Muscle of back (tissue), 3 donors: ENCODE measurements at regions not wholly inside any gene's neighbourhood (a gene's known extent, or its start where the extent isn't known, plus 50 kb on each side); places are given as distances from the start of the nearest gene placed in this dataset.

ENCODE experiments used
- DNase-seq, 3 donors: peaks; one replicate each; pipeline versions ENCODE4 v3.0.0 to v3.0.0-alpha.2; 2013

- no peak for DNase-seq
These were observed 181.3 kb upstream of the BCOR start for GRCh38 chrX:40279091-40279430.

GRCh38 chrX:40278340-40279090 is 180.8 kb upstream of the BCOR start:
- peak; percentile 34 to 69 (median 45) for DNase-seq

DNA sequence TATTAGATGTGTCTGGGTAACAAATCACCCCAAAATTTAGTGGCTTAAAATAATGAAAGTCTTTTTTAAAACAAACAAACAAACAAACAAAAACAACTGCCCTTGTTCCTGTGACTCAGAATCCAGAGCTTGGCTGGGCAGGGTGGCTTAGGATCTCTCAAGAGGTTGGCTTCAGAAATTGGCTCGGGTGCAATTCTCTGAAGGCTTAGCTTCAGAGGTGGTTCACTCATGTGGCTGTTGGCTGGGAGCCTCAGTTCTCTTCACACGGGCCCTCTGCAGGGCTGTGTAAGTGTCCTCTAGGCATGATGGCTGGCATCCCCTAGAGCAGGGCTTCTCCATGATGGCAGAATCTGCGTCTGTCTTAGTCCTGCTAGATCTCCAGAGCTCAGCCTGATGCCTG is 179.9 kb upstream of the BCOR start:
- DNase-seq, result no peak

DNA sequence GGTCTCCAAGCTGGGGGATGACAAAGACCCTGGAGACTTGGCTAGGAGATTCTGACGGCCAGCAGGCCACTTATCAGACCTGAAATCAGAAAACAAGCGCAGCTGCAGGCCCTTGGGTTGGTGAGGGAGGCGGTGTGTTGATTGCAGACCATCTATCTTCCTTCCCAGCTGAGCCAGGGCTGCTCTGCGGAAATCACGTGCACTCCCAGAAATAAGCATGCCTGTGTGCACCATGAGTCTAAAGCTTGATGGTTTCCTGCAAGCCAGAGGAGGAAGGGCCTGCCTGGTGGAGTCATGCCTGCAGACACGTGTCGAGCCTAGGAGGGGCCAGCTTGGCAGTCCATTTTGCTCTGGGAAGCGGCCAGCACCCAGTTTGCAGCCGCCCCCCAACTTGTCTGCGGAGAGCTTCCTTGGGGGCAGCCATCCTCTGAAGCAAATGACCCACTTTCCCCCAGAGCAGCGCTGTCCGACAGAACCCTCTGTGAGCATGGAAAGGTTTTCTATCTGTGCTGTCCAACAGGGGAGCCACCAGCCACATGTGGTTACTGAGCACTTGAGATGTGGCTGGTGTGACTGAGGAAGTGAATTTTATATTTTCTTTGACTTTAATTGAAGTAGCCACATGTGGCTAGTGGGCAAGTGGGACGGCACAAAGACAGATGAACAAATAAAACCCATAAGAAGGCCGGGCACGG is 175.7 kb upstream of the BCOR start:
- peak in 2 of 3 donors; percentile 49 to 72 for DNase-seq

- no peak for DNase-seq
These were observed 175.0 kb upstream of the BCOR start for GRCh38 chrX:40272776-40273175.

GRCh38 chrX:40272141-40272540 is 174.4 kb upstream of the BCOR start:
- no peak for DNase-seq

GRCh38 chrX:40268188-40268520 is 170.4 kb upstream of the BCOR start:
- no peak for DNase-seq

DNA sequence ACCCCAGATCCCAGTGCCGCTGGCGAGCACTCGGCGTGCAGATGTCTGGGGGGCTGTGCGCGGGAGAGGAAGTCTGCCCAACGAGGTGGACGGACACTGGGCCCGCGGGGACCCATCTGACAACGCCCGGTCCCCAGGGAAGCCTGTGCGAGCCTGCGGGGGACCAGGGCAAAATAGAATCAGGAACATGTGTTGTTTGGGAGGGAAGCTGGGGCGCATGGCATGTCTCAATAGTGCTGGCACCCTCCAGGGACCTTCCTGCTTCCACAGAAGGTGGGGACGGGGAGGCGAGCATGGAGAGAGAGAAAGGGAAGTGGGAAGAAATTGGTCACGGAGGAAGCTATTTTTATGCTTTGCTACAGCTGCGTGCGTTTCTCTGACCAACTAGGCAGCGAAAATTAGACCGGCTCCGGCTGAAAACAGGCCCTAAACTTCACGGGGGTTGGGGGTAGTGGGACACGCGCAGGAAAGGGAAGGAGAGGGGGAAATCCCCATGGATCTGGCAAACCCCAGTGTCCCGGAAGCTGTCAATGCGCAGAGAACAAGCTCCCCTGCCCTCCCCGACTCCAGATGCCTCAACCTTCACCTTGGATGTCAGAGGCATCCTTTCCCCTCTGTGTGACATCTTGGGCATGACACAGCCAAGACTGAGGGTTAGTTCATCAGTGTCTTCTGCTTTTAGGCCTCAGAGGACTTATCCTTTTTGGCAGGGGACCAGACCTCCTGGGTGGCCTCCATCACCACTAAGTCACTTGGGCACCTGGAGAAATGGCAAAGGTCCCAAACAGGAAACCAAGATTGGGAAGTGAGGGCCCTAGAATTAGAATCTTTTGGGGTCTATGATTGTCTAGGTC is 169.8 kb upstream of the BCOR start:
- peak in 2 of 3 donors; percentile 36 to 73 for DNase-seq

DNA sequence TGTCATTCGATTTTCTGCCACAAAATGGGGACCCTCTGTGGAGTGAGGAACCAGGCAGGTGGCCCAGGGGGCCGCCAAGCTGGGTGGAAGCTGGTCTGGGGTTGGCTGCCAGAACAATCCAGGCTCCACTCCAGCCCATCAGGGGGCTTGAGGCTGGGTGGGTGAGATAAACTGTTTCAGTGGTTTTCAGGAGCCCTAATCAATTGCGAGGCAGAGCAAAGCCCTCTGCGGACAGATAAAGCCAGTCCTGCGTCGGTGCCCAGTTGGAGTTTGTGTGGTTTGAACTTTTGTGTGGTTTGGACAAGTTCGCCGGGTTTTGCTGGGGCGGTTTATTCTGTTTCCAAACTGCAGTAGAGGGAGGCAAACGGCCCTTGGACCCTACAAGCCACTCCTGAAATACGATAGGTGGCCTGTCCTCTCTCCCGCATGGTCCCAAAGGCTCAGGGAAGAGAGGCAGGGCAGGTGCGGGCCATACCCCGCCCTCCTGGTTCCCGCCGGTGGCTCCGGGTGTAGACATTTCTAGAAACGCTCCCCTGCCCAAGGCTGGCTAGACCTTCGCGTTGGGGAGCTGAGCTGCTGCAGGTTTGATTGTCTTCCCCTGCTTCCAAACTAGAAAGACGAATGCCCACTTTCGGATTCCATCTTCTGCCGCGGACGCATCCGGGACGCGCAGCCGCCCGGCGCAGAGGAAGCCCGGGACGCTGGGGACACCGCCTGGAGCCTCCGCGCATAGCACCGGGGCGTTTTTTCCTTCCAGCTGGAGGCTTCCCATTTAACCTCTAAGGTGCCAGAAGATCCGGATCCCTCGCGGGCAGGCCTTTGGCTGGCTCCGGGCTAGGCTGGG is 169.0 kb upstream of the BCOR start:
- DNase-seq, result peak in 2 of 3 donors; percentile 74 to 85

DNA sequence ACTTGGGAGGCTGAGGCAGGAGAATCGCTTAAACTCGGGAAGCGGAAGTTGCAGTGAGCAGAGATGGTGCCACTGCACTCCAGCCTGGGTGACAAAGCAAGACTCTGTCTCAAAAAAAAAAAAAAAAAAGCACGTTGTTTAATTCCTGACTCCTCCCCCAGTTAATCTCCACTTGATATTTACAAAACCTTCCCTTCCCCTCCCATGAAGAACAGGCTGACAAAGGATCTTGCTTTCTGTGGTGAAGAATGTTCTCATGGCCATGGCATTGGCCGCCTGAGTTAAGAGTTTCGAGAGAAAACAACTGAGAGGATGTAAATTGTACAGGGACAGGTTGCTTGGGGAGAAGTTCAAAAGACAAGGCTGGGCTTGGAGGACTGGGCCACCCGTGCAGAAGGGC is 168.2 kb upstream of the BCOR start:
- no peak for DNase-seq

GRCh38 chrX:40263014-40263560 is 165.3 kb upstream of the BCOR start:
- peak in 2 of 3 donors; percentile 32 to 73 for DNase-seq

DNA sequence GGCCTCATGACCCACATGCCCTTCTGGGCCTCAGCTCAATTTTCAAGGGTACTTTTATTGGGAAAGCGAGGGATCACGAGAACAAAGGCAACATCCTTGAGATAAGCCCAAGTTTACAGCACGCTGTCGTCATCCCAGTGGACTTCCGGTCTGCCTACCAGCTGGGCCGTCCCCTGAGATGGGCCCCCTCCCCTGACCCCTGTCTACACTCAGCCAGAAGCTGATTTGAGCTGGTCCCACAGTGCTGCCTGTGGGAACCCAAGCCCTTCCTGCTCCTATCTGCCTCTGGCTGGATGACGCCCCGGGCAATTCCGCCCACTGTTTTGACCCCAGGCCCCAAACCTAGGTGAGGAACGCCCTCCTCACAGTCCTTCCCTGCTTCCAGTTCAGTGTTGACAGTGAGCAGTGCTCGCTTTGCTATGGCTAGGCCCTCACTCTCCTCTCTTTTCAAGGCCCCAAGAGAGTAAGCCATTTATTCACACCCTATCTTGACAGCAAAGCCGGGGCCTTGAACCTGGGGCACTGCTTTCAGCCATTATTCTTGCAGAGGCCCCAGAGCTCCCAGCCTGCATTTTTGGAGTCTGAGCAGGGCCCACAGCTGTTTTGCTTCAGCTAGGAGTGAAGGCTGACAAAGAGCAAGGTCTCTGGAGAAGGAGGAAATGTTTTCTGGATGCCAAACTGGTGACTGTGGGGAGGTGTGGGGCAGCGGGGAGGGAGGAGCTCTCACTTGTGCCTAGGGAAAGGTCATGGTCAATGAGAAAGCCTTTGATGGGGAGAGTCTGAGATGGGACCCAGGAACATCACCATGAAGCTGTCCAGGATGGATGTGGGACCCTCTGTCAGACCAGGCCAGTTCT is 164.6 kb upstream of the BCOR start:
- peak in 1 of 3 donors; percentile 53 for DNase-seq

DNA sequence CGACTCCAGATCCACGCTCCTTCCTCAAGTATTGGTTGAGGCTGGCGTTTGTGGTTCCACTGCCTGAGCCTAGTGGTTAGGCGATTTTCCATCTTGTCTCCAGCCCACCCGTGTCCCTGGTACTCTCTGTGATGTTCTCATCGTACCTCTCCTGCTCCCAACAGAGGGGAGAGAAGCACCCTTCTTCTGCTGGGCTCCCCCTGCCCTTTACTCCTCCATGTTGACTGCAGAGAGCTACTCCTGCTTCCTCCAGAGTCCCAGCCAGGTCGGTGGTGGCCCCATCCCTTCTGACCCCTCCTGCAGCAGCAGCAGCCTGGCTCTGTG is 164.0 kb upstream of the BCOR start:
- no peak for DNase-seq

DNA sequence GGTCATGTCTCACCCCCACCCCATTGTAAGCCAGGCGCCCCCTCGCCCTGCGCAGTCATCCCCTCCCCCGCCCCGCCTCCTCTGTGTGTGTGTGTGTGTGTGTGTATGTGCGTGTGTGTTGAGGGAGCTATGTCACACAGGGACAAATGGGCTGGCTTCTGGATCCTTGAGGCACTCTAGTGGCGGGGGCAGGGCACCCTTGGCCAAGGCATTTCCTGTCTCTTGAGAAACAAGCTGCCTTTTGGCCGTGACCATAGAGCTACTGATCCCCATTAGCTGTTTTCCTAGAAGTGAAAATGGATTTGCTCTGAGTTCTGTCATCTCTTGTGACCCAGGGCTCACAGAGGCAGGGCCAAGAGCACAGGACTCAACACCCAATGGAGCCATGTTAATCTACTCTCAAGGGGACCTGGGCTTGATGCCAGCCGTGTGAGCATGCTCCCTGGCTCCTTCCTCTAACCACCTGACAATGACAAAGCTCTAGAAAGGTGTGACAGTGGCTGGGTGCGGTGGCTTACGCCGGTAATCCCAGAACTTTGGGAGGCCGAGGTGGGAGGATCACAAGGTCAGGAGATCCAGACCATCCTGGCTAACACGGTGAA is 162.5 kb upstream of the BCOR start:
- no peak for DNase-seq

- DNase-seq, result no peak
These were observed 161.2 kb upstream of the BCOR start for GRCh38 chrX:40258909-40259308.

DNA sequence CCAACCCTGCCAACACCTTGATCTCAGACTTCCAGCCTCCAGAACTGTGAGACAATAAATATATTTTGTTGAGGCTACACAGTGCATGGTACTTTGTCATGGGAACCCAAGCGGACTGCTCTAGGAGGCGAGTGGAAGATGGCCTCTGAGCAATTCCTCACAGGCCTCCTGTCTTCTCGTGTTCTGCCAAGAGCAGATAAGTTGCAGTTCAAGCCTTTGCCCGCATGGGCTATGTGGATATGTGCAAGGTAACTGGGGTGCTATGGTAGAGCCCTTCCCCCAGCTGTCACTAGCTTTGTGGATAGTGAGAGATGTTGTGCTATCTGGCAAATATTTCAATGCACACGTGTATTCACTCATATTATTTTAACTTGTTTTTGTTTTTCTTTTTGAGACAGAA is 156.0 kb upstream of the BCOR start:
- DNase-seq, result no peak

GRCh38 chrX:40249582-40249981 is 151.8 kb upstream of the BCOR start:
- no peak for DNase-seq

- DNase-seq, result peak in 1 of 3 donors; percentile 27
These were observed 151.1 kb upstream of the BCOR start for GRCh38 chrX:40248822-40249221.

GRCh38 chrX:40247848-40248622 is 150.3 kb upstream of the BCOR start:
- no peak for DNase-seq
